Mesenchymal stem cell (in vitro differentiated cells and primary cell): ENCODE measurements at regions not wholly inside any gene's neighbourhood (a gene's known extent, or its start where the extent isn't known, plus 50 kb on each side); places are given as distances from the start of the nearest gene placed in this dataset.
A peak's percentile ranks its signal among the peaks of the same experiment; 100 is the strongest.

ENCODE experiments used
- DNase-seq: peaks from one replicate; pipeline ENCODE4 v3.0.0-alpha.2; 2013
- H2AFZ ChIP-seq: one replicate; pipeline ENCODE4 v1.6.1; 2013; ENCODE audit warnings: low read depth, mild to moderate bottlenecking, control low read depth, inconsistent platforms, low read length, moderate library complexity
- H2AK5ac ChIP-seq: 2 replicates; pipeline ENCODE4 v1.6.1; 2013; ENCODE audit warnings: low read length, moderate library complexity, mild to moderate bottlenecking, inconsistent platforms; ENCODE audit not compliant: severe bottlenecking
- H2BK120ac ChIP-seq: one replicate; pipeline ENCODE4 v1.6.1; 2013; ENCODE audit warnings: low read depth, mild to moderate bottlenecking, inconsistent platforms, low read length, moderate library complexity
- H2BK12ac ChIP-seq, 2 experiments: one replicate each; pipeline ENCODE4 v1.6.1; 2013; ENCODE audit warnings: inconsistent platforms in 2 of 2, low read length in 2 of 2, mild to moderate bottlenecking in 2 of 2, moderate library complexity in 2 of 2, control low read depth in 1 of 2
- H2BK15ac ChIP-seq: one replicate; pipeline ENCODE4 v1.6.1; 2013; ENCODE audit warnings: mild to moderate bottlenecking, low read depth, inconsistent platforms; ENCODE audit not compliant: poor library complexity, severe bottlenecking
- H2BK5ac ChIP-seq: 2 replicates; pipeline ENCODE4 v1.6.1; 2013; ENCODE audit warnings: low read depth, mild to moderate bottlenecking, low read length, control low read depth, inconsistent platforms; ENCODE audit not compliant: poor library complexity, severe bottlenecking
- H3K14ac ChIP-seq, 2 experiments: one replicate each; pipeline ENCODE4 v1.6.1; 2013; ENCODE audit warnings: inconsistent platforms in 2 of 2, low read length in 2 of 2, control low read depth in 1 of 2, mild to moderate bottlenecking in 1 of 2, moderate library complexity in 1 of 2
- H3K18ac ChIP-seq, 2 experiments: one replicate each; pipeline ENCODE4 v1.6.1; 2013; ENCODE audit warnings: inconsistent platforms in 2 of 2, low read length in 2 of 2, control low read depth in 1 of 2, low read depth in 1 of 2, mild to moderate bottlenecking in 1 of 2
- H3K23ac ChIP-seq, 2 experiments: one replicate each; pipeline ENCODE4 v1.6.1; 2013; ENCODE audit warnings: inconsistent platforms in 2 of 2, low read length in 2 of 2, mild to moderate bottlenecking in 2 of 2, moderate library complexity in 2 of 2, control low read depth in 1 of 2
- H3K27ac ChIP-seq: 2 replicates; pipeline ENCODE4 v1.5.1; 2013; ENCODE audit warnings: mild to moderate bottlenecking, moderate library complexity, low read length, control low read depth, inconsistent platforms; ENCODE audit not compliant: poor library complexity, severe bottlenecking
- H3K27me3 ChIP-seq, 2 experiments: 2 replicates each; pipeline versions ENCODE4 v1.6.1 to v1.7.0; 2013; ENCODE audit warnings: low read length in 2 of 2, mild to moderate bottlenecking in 2 of 2, moderate library complexity in 2 of 2, control low read depth in 1 of 2, inconsistent platforms in 1 of 2; ENCODE audit not compliant: control insufficient read depth in 1 of 2, insufficient read depth in 1 of 2
- H3K36me3 ChIP-seq, 2 experiments: 2 replicates each; pipeline versions ENCODE4 v1.6.1 to v1.7.0; 2013; ENCODE audit warnings: low read length in 2 of 2, control low read depth in 1 of 2, inconsistent platforms in 1 of 2, low read depth in 1 of 2, mild to moderate bottlenecking in 1 of 2; ENCODE audit not compliant: insufficient read depth in 2 of 2, control insufficient read depth in 1 of 2
- H3K4ac ChIP-seq, 2 experiments: one replicate each; pipeline ENCODE4 v1.6.1; 2013; ENCODE audit warnings: inconsistent platforms in 2 of 2, low read length in 2 of 2, mild to moderate bottlenecking in 2 of 2, moderate library complexity in 2 of 2, control low read depth in 1 of 2, low read depth in 1 of 2
- H3K4me1 ChIP-seq: 2 replicates; pipeline ENCODE4 v1.6.1; 2013; ENCODE audit warnings: low read depth, low read length, control low read depth; ENCODE audit not compliant: control insufficient read depth, insufficient read depth
- H3K4me2 ChIP-seq: 2 replicates; pipeline ENCODE4 v1.6.1; 2013; ENCODE audit warnings: low read length, mild to moderate bottlenecking, inconsistent platforms; ENCODE audit not compliant: poor library complexity, severe bottlenecking
- H3K4me3 ChIP-seq, 2 experiments: 2 replicates each; pipeline versions ENCODE4 v1.5.1 to v1.7.0; 2013; ENCODE audit warnings: low read length in 2 of 2, mild to moderate bottlenecking in 2 of 2, control low read depth in 1 of 2, low read depth in 1 of 2; ENCODE audit not compliant: insufficient read depth in 1 of 2
- H3K79me1 ChIP-seq: replicated peaks from 2 replicates; pipeline ENCODE4 v1.6.1; 2013; ENCODE audit warnings: mild to moderate bottlenecking, control low read depth, low read length, inconsistent platforms; ENCODE audit not compliant: poor library complexity, severe bottlenecking
- H3K9ac ChIP-seq: 2 replicates; pipeline ENCODE4 v1.7.0; 2013; ENCODE audit warnings: mild to moderate bottlenecking, low read length, moderate library complexity
- H3K9me3 ChIP-seq: 2 replicates; pipeline ENCODE4 v1.7.0; 2013; ENCODE audit warnings: mild to moderate bottlenecking, low read length; ENCODE audit not compliant: control insufficient read depth
- H4K8ac ChIP-seq: one replicate; pipeline ENCODE4 v1.6.1; 2013; ENCODE audit warnings: inconsistent platforms, mild to moderate bottlenecking, low read length, moderate library complexity
- H4K91ac ChIP-seq: one replicate; pipeline ENCODE4 v1.6.1; 2013; ENCODE audit warnings: mild to moderate bottlenecking, low read length, inconsistent platforms
- WGBS: methylation state at CpG from one replicate; pipeline ENCODE4 v1.1.7; 2013; ENCODE audit warnings: mixed read lengths; 5-methylcytosine and 5-hydroxymethylcytosine counted together

- H3K27me3 ChIP-seq = no peaks in the 10 kb centered on the region
- no peak overlapping the region for H2BK15ac ChIP-seq
- no peaks in the 10 kb centered on the region for H3K36me3 ChIP-seq
- H3K4me2 ChIP-seq = no peak overlapping the region
- no peak overlapping the region for H4K91ac ChIP-seq
- no peak overlapping the region for H3K4me3 ChIP-seq
- no peak for DNase-seq
- no peak overlapping the region for H2BK120ac ChIP-seq
- H3K27ac ChIP-seq = peak overlapping the region; percentile 10
- no peak overlapping the region for H3K14ac ChIP-seq
- H3K18ac ChIP-seq = no peak overlapping the region
- no peak overlapping the region for H2AFZ ChIP-seq
- no peak overlapping the region for H2BK5ac ChIP-seq
- H3K4me1 ChIP-seq = peaks cover 2% of the 10 kb centered on the region
- no peak overlapping the region for H2BK12ac ChIP-seq
- no peak overlapping the region for H3K23ac ChIP-seq
- H3K9ac ChIP-seq = no peak overlapping the region
- no peaks in the 10 kb centered on the region for H3K79me1 ChIP-seq
- H3K9me3 ChIP-seq = no peaks in the 10 kb centered on the region
- WGBS = 67% methylated on average over 1 of the region's 1 CpG
- no peak overlapping the region for H2AK5ac ChIP-seq
- H3K4ac ChIP-seq = no peak overlapping the region
- no peak overlapping the region for H4K8ac ChIP-seq
Measured at GRCh38 chr12:58814036-58814435, 106.3 kb downstream of the LRIG3 start.

- WGBS = 100% methylated on average over 1 of the region's 3 CpGs
Measured at GRCh38 chr12:58815235-58815634, 105.1 kb downstream of the LRIG3 start.

GRCh38 chr12:58818546-58818945 lies 101.8 kb downstream of the LRIG3 start:
- H3K4me3 ChIP-seq = no peak overlapping the region
- H3K4ac ChIP-seq = no peak overlapping the region
- no peak overlapping the region for H3K9ac ChIP-seq
- H2BK15ac ChIP-seq = no peak overlapping the region
- H3K4me1 ChIP-seq = no peaks in the 10 kb centered on the region
- no peak overlapping the region for H3K14ac ChIP-seq
- DNase-seq = peak; percentile 44
- H3K27me3 ChIP-seq = no peaks in the 10 kb centered on the region
- H3K4me2 ChIP-seq = no peak overlapping the region
- H3K23ac ChIP-seq = no peak overlapping the region
- no peak overlapping the region for H2AFZ ChIP-seq
- no peak overlapping the region for H4K8ac ChIP-seq
- no peaks in the 10 kb centered on the region for H3K9me3 ChIP-seq
- H2BK12ac ChIP-seq = no peak overlapping the region
- no peak overlapping the region for H2AK5ac ChIP-seq
- H2BK120ac ChIP-seq = no peak overlapping the region
- no peaks in the 10 kb centered on the region for H3K79me1 ChIP-seq
- H3K27ac ChIP-seq = no peak overlapping the region
- no peak overlapping the region for H3K18ac ChIP-seq
- no peaks in the 10 kb centered on the region for H3K36me3 ChIP-seq
- no peak overlapping the region for H2BK5ac ChIP-seq
- no peak overlapping the region for H4K91ac ChIP-seq
- 57% methylated on average over 1 of the region's 1 CpG for WGBS

More at GRCh38 chr12:58815235-58815634, 105.1 kb downstream of the LRIG3 start:
- Histone ChIP-seq H3K4me3 (no peak overlapping the region), H3K27ac (no peak overlapping the region), H3K14ac (no peak overlapping the region), H4K91ac (no peak overlapping the region), H3K36me3 (no peaks in the 10 kb centered on the region), H2BK12ac (no peak overlapping the region), H2BK5ac (no peak overlapping the region), H2AFZ (no peak overlapping the region), H2AK5ac (no peak overlapping the region), H2BK120ac (no peak overlapping the region), H3K27me3 (no peaks in the 10 kb centered on the region), H3K4me2 (no peak overlapping the region), H3K4ac (no peak overlapping the region), H4K8ac (no peak overlapping the region), H2BK15ac (no peak overlapping the region), H3K9me3 (no peaks in the 10 kb centered on the region), H3K18ac (no peak overlapping the region), H3K4me1 (no peaks in the 10 kb centered on the region), H3K23ac (no peak overlapping the region), H3K79me1 (no peaks in the 10 kb centered on the region), H3K9ac (no peak overlapping the region)
- no peak for DNase-seq

- Histone ChIP-seq H3K4me1 (no peaks in the 10 kb centered on the region), H3K14ac (peak overlapping the region in 1 of 2 experiments; percentile 45), H4K91ac (no peak overlapping the region), H3K27me3 (no peaks in the 10 kb centered on the region), H2BK120ac (no peak overlapping the region), H3K4me2 (no peak overlapping the region), H3K36me3 (no peaks in the 10 kb centered on the region), H4K8ac (peak overlapping the region; percentile 10), H2AFZ (no peak overlapping the region), H3K79me1 (no peaks in the 10 kb centered on the region), H3K9me3 (no peaks in the 10 kb centered on the region), H2BK12ac (peak overlapping the region in 1 of 2 experiments; percentile 38), H3K23ac (no peak overlapping the region), H2BK15ac (no peak overlapping the region), H3K18ac (peak overlapping the region; percentile 1 to 61), H3K4me3 (no peak overlapping the region), H2AK5ac (no peak overlapping the region), H3K9ac (no peak overlapping the region), H2BK5ac (no peak overlapping the region), H3K4ac (peak overlapping the region in 1 of 2 experiments; percentile 20), H3K27ac (no peak overlapping the region)
- 87% methylated on average over 9 of the region's 9 CpGs for WGBS
- no peak for DNase-seq
Measured at GRCh38 chr12:58819345-58819744, 101.0 kb downstream of the LRIG3 start.
